ENCODE measurements at regions not wholly inside any gene's neighbourhood (a gene's known extent, or its start where the extent isn't known, plus 50 kb on each side); places are given as distances from the start of the nearest gene placed in this dataset.
A peak's percentile ranks its signal among the peaks of the same experiment; 100 is the strongest.

DNA sequence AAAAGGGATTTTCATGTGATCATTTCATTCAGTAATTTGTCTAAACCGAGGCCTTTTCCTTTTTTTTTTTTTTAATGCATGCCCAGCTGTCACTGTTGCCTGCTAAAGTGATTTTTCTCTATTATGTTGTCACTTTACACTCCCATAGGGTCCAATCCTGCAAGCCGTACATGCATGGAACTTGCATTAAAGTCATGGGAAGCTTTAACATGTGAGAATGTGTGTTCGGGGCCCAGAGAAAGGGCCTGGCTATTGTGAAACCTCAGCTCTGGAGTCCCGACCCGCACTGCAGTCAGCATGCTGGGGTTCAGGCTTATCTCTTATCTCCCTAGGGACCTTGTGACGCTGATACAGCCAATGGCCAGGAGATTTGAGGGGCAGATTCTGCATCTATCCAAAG, 474.6 kb downstream of the SLC4A3 start:
- no peak for DNase-seq (ENCODE audit: extremely low spot score)
- POLR2A ChIA-PET, result no interaction called here
- TF ChIP-seq L3MBTL2 (conservative IDR thresholded peaks at IDR 0.05), result no peak
- CTCF ChIA-PET, result no interaction called here

DNA sequence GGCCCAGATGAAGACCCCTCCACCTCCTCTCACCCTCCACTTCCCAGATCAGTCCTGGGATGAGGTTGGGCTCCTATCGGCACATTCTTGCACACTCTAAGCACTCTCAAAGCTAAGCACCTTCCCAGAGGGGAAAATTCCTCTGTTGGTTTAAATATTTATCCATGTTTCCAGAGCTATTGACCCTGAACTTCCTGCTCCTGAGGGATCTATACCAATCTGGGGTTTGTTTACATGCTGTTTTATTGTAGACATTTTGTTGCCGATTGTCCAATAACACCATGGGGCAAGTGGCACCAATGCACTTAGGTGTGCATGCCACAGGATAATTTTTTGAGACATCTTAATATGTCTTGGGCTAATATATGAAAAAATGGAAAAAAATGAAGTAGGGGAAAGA, 476.2 kb downstream of the SLC4A3 start:
- ChIA-PET POLR2A (no interaction called here), CTCF (no interaction called here)
- no peak for TF ChIP-seq ELF4 (IDR thresholded peaks at IDR 0.05)
- TF ChIP-seq LEF1 (IDR thresholded peaks at IDR 0.05; ENCODE audit: borderline replicate concordance), result no peak
- TF ChIP-seq FOXK2 (IDR thresholded peaks at IDR 0.05), result no peak
- no peak for TF ChIP-seq CTBP1 (IDR thresholded peaks at IDR 0.05; ENCODE audit: borderline replicate concordance)
- no peak for TF ChIP-seq L3MBTL2 (conservative IDR thresholded peaks at IDR 0.05)
- TF ChIP-seq, protein P1, sequence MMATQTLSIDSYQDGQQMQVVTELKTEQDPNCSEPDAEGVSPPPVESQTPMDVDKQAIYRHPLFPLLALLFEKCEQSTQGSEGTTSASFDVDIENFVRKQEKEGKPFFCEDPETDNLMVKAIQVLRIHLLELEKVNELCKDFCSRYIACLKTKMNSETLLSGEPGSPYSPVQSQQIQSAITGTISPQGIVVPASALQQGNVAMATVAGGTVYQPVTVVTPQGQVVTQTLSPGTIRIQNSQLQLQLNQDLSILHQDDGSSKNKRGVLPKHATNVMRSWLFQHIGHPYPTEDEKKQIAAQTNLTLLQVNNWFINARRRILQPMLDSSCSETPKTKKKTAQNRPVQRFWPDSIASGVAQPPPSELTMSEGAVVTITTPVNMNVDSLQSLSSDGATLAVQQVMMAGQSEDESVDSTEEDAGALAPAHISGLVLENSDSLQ (IDR thresholded peaks at IDR 0.05), result no peak
- no peak for TF ChIP-seq TARDBP (IDR thresholded peaks at IDR 0.05)
- no peak for TF ChIP-seq FOXA1 (IDR thresholded peaks at IDR 0.05)
- no peak for TF ChIP-seq BHLHE40 (IDR thresholded peaks at IDR 0.05; ENCODE audit: borderline replicate concordance)
- TF ChIP-seq SUZ12 (IDR thresholded peaks at IDR 0.05), result no peak
- TF ChIP-seq ZNF384 (IDR thresholded peaks at IDR 0.05), result no peak
- no peak for TF ChIP-seq HDGF (IDR thresholded peaks at IDR 0.05; ENCODE audit: borderline replicate concordance)
- DNase-seq (ENCODE audit: extremely low spot score), result no peak

DNA sequence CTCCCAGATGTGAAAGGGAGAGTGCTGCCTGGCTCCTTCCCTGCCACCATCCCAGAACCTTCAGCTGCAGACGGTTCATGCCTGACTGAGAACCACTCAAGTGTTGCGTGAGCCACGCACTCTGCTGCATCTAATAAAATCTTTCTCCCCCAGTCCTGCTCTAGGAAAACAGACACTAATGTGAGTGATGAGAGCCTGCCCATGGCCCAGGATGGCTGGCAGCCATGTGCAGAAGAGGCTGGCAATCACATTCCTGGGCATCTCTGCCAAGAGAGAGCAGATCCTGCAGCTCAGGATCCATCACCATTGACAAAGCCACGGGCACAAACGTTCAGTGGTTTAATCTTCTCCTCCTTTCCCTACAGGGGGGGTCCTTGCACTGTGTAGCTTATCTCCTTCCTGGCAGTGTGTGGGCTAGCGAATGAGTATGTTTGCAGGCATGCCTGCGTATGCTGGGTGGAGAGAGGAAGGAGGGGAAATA, 477.5 kb downstream of the SLC4A3 start:
- CTCF ChIA-PET, result no interaction called here
- POLR2A ChIA-PET, result no interaction called here
- TF ChIP-seq, protein P1 (IDR thresholded peaks at IDR 0.05), result no peak
- TF ChIP-seq SP1 (IDR thresholded peaks at IDR 0.05) (no peak), ELF4 (IDR thresholded peaks at IDR 0.05) (no peak), FOXM1 (IDR thresholded peaks at IDR 0.05; ENCODE audit: borderline replicate concordance) (no peak), CTBP1 (IDR thresholded peaks at IDR 0.05; ENCODE audit: borderline replicate concordance) (no peak)
- DNase-seq (ENCODE audit: extremely low spot score), result peak; percentile 30

DNA sequence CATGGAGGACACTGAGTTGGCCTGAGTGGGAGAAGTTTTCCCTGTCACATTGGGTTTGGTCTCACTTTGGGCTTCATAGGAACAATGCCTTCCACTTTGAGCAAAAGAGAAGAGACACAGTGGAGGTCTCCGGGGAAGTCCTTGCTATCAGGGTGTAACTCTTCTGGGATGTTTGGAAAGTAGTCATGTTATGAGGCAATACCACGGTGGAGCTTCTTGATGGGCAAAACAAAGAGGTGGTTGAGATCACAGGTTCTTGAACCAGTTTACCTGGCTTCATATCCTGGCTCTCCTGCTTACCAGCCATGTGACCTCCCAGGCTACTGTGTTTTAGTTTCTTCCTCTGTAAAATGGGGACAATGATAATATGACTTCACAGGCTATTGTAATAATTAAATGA, 478.6 kb downstream of the SLC4A3 start:
- no peak for DNase-seq (ENCODE audit: extremely low spot score)
- CTCF ChIA-PET, result interaction anchor here (0.7 kb wide), 1 partner anchor 10 kb away, joined by 3 read pairs; no protein-coding TSS in a partner anchor
- POLR2A ChIA-PET, result no interaction called here
- no peak for TF ChIP-seq ZNF384 (IDR thresholded peaks at IDR 0.05)
- no peak for TF ChIP-seq ARNT (IDR thresholded peaks at IDR 0.05)
- TF ChIP-seq LEF1 (IDR thresholded peaks at IDR 0.05; ENCODE audit: borderline replicate concordance), result no peak
- no peak for TF ChIP-seq FOXK2 (IDR thresholded peaks at IDR 0.05)

DNA sequence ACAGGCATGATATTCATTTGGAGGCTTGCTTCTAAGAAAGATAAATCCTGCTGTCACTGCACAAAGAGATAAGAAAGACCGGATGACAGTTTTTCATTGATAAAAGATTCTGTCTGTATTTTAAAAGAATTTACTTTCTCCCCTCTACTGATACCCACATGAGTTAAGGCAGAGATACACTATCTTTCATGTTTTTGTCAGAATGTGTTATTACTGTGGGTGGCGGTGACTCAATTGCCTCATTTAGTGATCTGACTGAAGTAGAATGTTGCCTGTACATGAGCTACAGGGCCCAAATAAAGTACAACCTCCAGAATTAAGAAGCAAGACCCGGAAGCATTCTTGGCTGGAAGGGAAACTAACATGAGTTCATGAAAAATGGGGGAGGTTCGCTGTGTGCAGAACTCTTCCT, 480.0 kb downstream of the SLC4A3 start:
- TF ChIP-seq, protein P1 (IDR thresholded peaks at IDR 0.05), result no peak
- no peak for TF ChIP-seq ELF4 (IDR thresholded peaks at IDR 0.05)
- TF ChIP-seq ARNT (IDR thresholded peaks at IDR 0.05), result no peak
- TF ChIP-seq CTBP1 (IDR thresholded peaks at IDR 0.05; ENCODE audit: borderline replicate concordance), result no peak
- TF ChIP-seq ZNF384 (IDR thresholded peaks at IDR 0.05), result no peak
- no peak for TF ChIP-seq BHLHE40 (IDR thresholded peaks at IDR 0.05; ENCODE audit: borderline replicate concordance)
- TF ChIP-seq FOXK2 (IDR thresholded peaks at IDR 0.05), result no peak
- no peak for TF ChIP-seq TARDBP (IDR thresholded peaks at IDR 0.05)
- TF ChIP-seq L3MBTL2 (conservative IDR thresholded peaks at IDR 0.05), result no peak
- no peak for TF ChIP-seq HDGF (IDR thresholded peaks at IDR 0.05; ENCODE audit: borderline replicate concordance)
- no peak for TF ChIP-seq FOXM1 (IDR thresholded peaks at IDR 0.05; ENCODE audit: borderline replicate concordance)
- no peak for TF ChIP-seq SUZ12 (IDR thresholded peaks at IDR 0.05)
- TF ChIP-seq SP1 (IDR thresholded peaks at IDR 0.05), result no peak
- no peak for TF ChIP-seq LEF1 (IDR thresholded peaks at IDR 0.05; ENCODE audit: borderline replicate concordance)
- no peak for TF ChIP-seq NFRKB (IDR thresholded peaks at IDR 0.05)
- no peak for TF ChIP-seq FOXA1 (IDR thresholded peaks at IDR 0.05)
- ChIA-PET POLR2A (no interaction called here), CTCF (no interaction called here)
- DNase-seq (ENCODE audit: extremely low spot score), result no peak

DNA sequence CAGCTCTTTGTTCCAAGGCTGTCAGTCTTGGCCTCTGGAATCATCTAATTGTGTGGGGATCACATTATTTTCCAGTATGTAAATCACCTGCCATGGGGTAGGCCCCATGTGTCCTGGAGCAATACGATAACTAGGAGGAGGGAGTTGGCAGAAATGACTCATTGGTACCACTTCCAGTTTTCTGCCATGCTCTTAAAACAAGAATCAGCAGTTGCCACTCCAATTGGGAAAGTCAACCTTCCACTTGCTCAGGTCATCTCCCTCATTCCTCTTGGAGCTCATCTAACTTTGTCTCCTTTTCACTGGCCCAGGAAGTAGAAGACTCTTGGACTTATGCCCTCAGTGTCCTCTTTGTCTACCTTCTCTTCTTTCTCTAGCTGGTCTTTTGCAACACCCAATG, 487.0 kb downstream of the SLC4A3 start:
- ChIA-PET POLR2A (no interaction called here), CTCF (no interaction called here)
- TF ChIP-seq FOXA1 (IDR thresholded peaks at IDR 0.05) (no peak), LEF1 (IDR thresholded peaks at IDR 0.05; ENCODE audit: borderline replicate concordance) (no peak), ARNT (IDR thresholded peaks at IDR 0.05) (no peak), BHLHE40 (IDR thresholded peaks at IDR 0.05; ENCODE audit: borderline replicate concordance) (no peak), CTBP1 (IDR thresholded peaks at IDR 0.05; ENCODE audit: borderline replicate concordance) (no peak), SP1 (IDR thresholded peaks at IDR 0.05) (no peak), FOXM1 (IDR thresholded peaks at IDR 0.05; ENCODE audit: borderline replicate concordance) (no peak), ELF4 (IDR thresholded peaks at IDR 0.05) (no peak), HDGF (IDR thresholded peaks at IDR 0.05; ENCODE audit: borderline replicate concordance) (no peak)
- no peak for DNase-seq (ENCODE audit: extremely low spot score)

DNA sequence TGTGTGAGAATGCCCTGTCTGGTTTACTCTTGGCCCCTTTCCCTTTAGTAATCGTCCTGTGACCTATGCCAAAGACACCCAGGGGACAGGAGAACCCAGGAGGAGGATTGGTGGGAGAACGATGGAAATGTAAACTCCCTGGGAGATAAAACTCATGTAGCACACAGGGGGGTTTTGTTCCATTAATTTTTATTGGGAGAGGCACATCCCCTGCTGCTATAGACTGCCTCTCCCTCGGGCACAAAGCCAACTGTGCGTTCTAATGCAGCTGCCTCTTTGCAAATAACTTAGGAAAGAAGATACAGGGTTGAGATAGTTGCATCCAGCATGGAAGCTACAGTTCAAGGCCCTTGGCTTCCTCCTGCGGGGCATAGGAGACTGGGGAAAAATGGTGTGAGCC, 489.6 kb downstream of the SLC4A3 start:
- TF ChIP-seq ARNT (IDR thresholded peaks at IDR 0.05), result no peak
- no peak for TF ChIP-seq SUZ12 (IDR thresholded peaks at IDR 0.05)
- TF ChIP-seq BHLHE40 (IDR thresholded peaks at IDR 0.05; ENCODE audit: borderline replicate concordance), result no peak
- TF ChIP-seq TARDBP (IDR thresholded peaks at IDR 0.05), result no peak
- no peak for TF ChIP-seq FOXM1 (IDR thresholded peaks at IDR 0.05; ENCODE audit: borderline replicate concordance)
- no peak for TF ChIP-seq SP1 (IDR thresholded peaks at IDR 0.05)
- TF ChIP-seq, protein P1 (IDR thresholded peaks at IDR 0.05), result no peak
- no peak for TF ChIP-seq FOXA1 (IDR thresholded peaks at IDR 0.05)
- no peak for TF ChIP-seq L3MBTL2 (conservative IDR thresholded peaks at IDR 0.05)
- TF ChIP-seq NFRKB (IDR thresholded peaks at IDR 0.05), result no peak
- TF ChIP-seq ELF4 (IDR thresholded peaks at IDR 0.05), result no peak
- no peak for TF ChIP-seq LEF1 (IDR thresholded peaks at IDR 0.05; ENCODE audit: borderline replicate concordance)
- TF ChIP-seq HDGF (IDR thresholded peaks at IDR 0.05; ENCODE audit: borderline replicate concordance), result no peak
- TF ChIP-seq ZNF384 (IDR thresholded peaks at IDR 0.05), result no peak
- no peak for TF ChIP-seq CTBP1 (IDR thresholded peaks at IDR 0.05; ENCODE audit: borderline replicate concordance)
- TF ChIP-seq FOXK2 (IDR thresholded peaks at IDR 0.05), result no peak
- ChIA-PET POLR2A (no interaction called here), CTCF (no interaction called here)
- DNase-seq (ENCODE audit: extremely low spot score), result no peak

Measured in HEK293T (cell line).